BJ (cell line): ENCODE measurements at regions not wholly inside any gene's neighbourhood (a gene's known extent, or its start where the extent isn't known, plus 50 kb on each side); places are given as distances from the start of the nearest gene placed in this dataset.

Experiments used
- CTCF ChIA-PET: fragments of 350-600 bp; formaldehyde crosslinking; extraction: SDS; loops from one replicate; lab custom pipeline; 2021; ENCODE audit warnings: antibody characterized with exemption, inconsistent platforms; lab: Yijun Ruan, JAX
- POLR2A ChIA-PET: fragments of 300-600 bp; sonication (Branson Sonifier 250); formaldehyde crosslinking; extraction: SDS; loops from one replicate; lab custom pipeline; 2021; ENCODE audit warnings: antibody characterized with exemption; lab: Charles Lee
- DNase-seq: peaks from one replicate; pipeline ENCODE4 v3.0.0-alpha.2; 2011; ENCODE audit warnings: low read depth
- H3K27me3 ChIP-seq: 2 replicates; pipeline ENCODE4 v1.6.0; 2011; ENCODE audit warnings: low read length; ENCODE audit not compliant: control insufficient read depth, insufficient read depth
- H3K36me3 ChIP-seq: 2 replicates; pipeline ENCODE4 v1.5.1; 2011; ENCODE audit warnings: low read length; ENCODE audit not compliant: control insufficient read depth, insufficient read depth
- H3K4me3 ChIP-seq: 2 replicates; pipeline ENCODE4 v1.5.1; 2011; ENCODE audit warnings: low read depth, mild to moderate bottlenecking, control low read depth, low read length
- CTCF ChIP-seq: IDR thresholded peaks from 2 replicates; pipeline ENCODE4 v1.5.1; 2011; ENCODE audit warnings: low read depth, mild to moderate bottlenecking, control low read depth, inconsistent platforms, low read length, moderate library complexity; ENCODE audit not compliant: insufficient read depth

GRCh38 chr7:54253036-54253373, 289.2 kb upstream of the VSTM2A start:
- ChIA-PET POLR2A (no interaction called here), CTCF (no interaction called here)
- Histone ChIP-seq H3K27me3 (no peaks in the 10 kb centered on the region), H3K4me3 (no peak overlapping the region), H3K36me3 (no peaks in the 10 kb centered on the region)
- DNase-seq = no peak
- TF ChIP-seq CTCF = no peak

- Histone ChIP-seq H3K36me3 (no peaks in the 10 kb centered on the region), H3K4me3 (no peak overlapping the region), H3K27me3 (no peaks in the 10 kb centered on the region)
- TF ChIP-seq CTCF = no peak
- no peak for DNase-seq
- CTCF ChIA-PET = no interaction called here
- POLR2A ChIA-PET = no interaction called here
Observed at GRCh38 chr7:54255242-54255641, 286.9 kb upstream of the VSTM2A start.

- H3K36me3 ChIP-seq = no peaks in the 10 kb centered on the region
- POLR2A ChIA-PET = no interaction called here
- no peaks in the 10 kb centered on the region for H3K27me3 ChIP-seq
- CTCF ChIA-PET = no interaction called here
- no peak overlapping the region for H3K4me3 ChIP-seq
- DNase-seq = no peak
- TF ChIP-seq CTCF = no peak
Observed at GRCh38 chr7:54259185-54259584, 283.0 kb upstream of the VSTM2A start.

DNA sequence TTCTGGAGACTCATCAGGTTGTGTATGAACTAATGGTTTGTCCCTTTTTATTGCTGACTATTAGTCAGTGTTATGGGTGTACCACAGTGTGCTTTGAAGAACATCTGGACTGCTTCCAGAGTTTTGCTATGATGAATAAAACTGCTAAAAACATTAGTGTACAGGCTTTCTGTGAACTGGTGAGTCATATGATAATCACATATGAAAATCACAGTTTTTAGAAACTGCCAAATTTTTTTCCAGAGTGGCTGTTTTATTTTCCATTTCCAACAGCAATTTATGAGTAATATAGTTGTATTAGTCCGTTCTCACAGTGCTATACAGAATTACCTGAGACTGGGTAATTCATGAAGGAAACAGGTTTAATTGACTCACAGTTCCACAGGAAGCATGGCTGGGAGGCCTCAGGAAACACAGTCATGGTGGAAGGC, 281.2 kb upstream of the VSTM2A start:
- CTCF ChIA-PET = no interaction called here
- peak; percentile 40 for DNase-seq
- Histone ChIP-seq H3K4me3 (no peak overlapping the region), H3K27me3 (no peaks in the 10 kb centered on the region), H3K36me3 (no peaks in the 10 kb centered on the region)
- no peak for TF ChIP-seq CTCF
- POLR2A ChIA-PET = no interaction called here

GRCh38 chr7:54278847-54279246, 263.3 kb upstream of the VSTM2A start:
- ChIA-PET POLR2A (no interaction called here), CTCF (no interaction called here)
- Histone ChIP-seq H3K36me3 (no peaks in the 10 kb centered on the region), H3K27me3 (no peaks in the 10 kb centered on the region), H3K4me3 (no peak overlapping the region)
- TF ChIP-seq CTCF = no peak
- DNase-seq = no peak
